Endothelial cell of umbilical vein (primary cell): ENCODE measurements at regions not wholly inside any gene's neighbourhood (a gene's known extent, or its start where the extent isn't known, plus 50 kb on each side); places are given as distances from the start of the nearest gene placed in this dataset.

Experiments used
- BruUV-seq: library from RNA; stranded (reverse); fragments of 400-500 nt; replicated peaks from 2 replicates; lab custom pipeline; 2021; lab: Mats Ljungman, UMichigan
- CTCF ChIA-PET: fragments of 300-600, 350-600 bp; sonication (Branson Sonifier 250); formaldehyde crosslinking; loops from one replicate; lab custom pipeline; 2021; ENCODE audit warnings: antibody characterized with exemption, inconsistent platforms; lab: Charles Lee
- POLR2A ChIA-PET: fragments of 300-600, 350-600 bp; sonication (Branson Sonifier 250); formaldehyde crosslinking; loops from one replicate; lab custom pipeline; 2021; ENCODE audit warnings: antibody characterized with exemption, inconsistent platforms; lab: Charles Lee
- DNase-seq: peaks from one replicate; pipeline ENCODE4 v3.0.0-alpha.2; 2011; ENCODE audit warnings: low read depth, low spot score
- FAIRE-seq: peaks from 2 replicates; lab custom pipeline; 2011; peaks lifted over from hg19 to GRCh38; lab: Jason Lieb, UNC
- H2AFZ ChIP-seq: 2 replicates; pipeline ENCODE4 v1.6.0; 2012; ENCODE audit warnings: low read depth, low read length, control low read depth, inconsistent platforms
- H3K27ac ChIP-seq: 2 replicates; pipeline ENCODE4 v1.5.1; 2011; ENCODE audit warnings: low read depth, mild to moderate bottlenecking, control low read depth, low read length, moderate library complexity; ENCODE audit not compliant: insufficient read depth
- H3K27me3 ChIP-seq, 2 experiments: 2 replicates each; pipeline versions ENCODE4 v1.6.0 to v1.6.1; 2011; ENCODE audit warnings: low read length in 2 of 2, mixed read lengths in 1 of 2; ENCODE audit not compliant: control insufficient read depth in 2 of 2, insufficient read depth in 2 of 2
- H3K36me3 ChIP-seq, 2 experiments: 2 replicates in 1 of 2; 3 replicates in 1 of 2; pipeline ENCODE4 v1.5.1; 2011; ENCODE audit warnings: low read length in 2 of 2, mild to moderate bottlenecking in 1 of 2, moderate library complexity in 1 of 2; ENCODE audit not compliant: control insufficient read depth in 2 of 2, insufficient read depth in 2 of 2; ENCODE audit errors: extremely low read depth in 1 of 2
- H3K4me1 ChIP-seq: 3 replicates; pipeline ENCODE4 v1.5.1; 2011; ENCODE audit warnings: mild to moderate bottlenecking, low read length; ENCODE audit not compliant: control insufficient read depth, insufficient read depth; ENCODE audit errors: extremely low read depth
- H3K4me2 ChIP-seq: 2 replicates; pipeline ENCODE4 v1.6.1; 2011; ENCODE audit warnings: low read length, control low read depth, mixed read lengths; ENCODE audit not compliant: insufficient read depth
- H3K4me3 ChIP-seq, 3 experiments: fragments of 200-600 bp in 1 of 3; sonication (generic), shearing (Covaris generic) in 1 of 3; replicated peaks in 1 of 3; 2 replicates each; pipeline ENCODE4 v1.5.1; 2011 to 2016; ENCODE audit warnings: control low read depth in 3 of 3, low read length in 3 of 3, mild to moderate bottlenecking in 2 of 3, inconsistent platforms in 1 of 3, low read depth in 1 of 3, moderate library complexity in 1 of 3; ENCODE audit not compliant: insufficient read depth in 1 of 3
- H3K79me2 ChIP-seq: 2 replicates; pipeline ENCODE4 v1.6.0; 2012; ENCODE audit warnings: low read length, inconsistent platforms; ENCODE audit not compliant: control insufficient read depth, insufficient read depth
- H3K9ac ChIP-seq: replicated peaks from 2 replicates; pipeline ENCODE3; 2011; ENCODE audit warnings: low read length, control low read depth; ENCODE audit not compliant: insufficient read depth; ENCODE audit errors: extremely low read depth
- H3K9me1 ChIP-seq: replicated peaks from 3 replicates; pipeline ENCODE4 v1.6.0; 2011; ENCODE audit warnings: mild to moderate bottlenecking, low read length; ENCODE audit not compliant: control insufficient read depth, insufficient read depth; ENCODE audit errors: extremely low read depth
- H3K9me3 ChIP-seq: replicated peaks from 2 replicates; pipeline ENCODE4 v1.5.1; 2012; ENCODE audit warnings: low read length, inconsistent platforms; ENCODE audit not compliant: control insufficient read depth, insufficient read depth
- H4K20me1 ChIP-seq: replicated peaks from 2 replicates; pipeline ENCODE3; 2011; ENCODE audit warnings: mild to moderate bottlenecking, low read length; ENCODE audit not compliant: control insufficient read depth, insufficient read depth; ENCODE audit errors: extremely low read depth
- CTCF ChIP-seq, 2 donors: IDR thresholded peaks; 1 replicate in 1 of 2; 2 replicates in 1 of 2; pipeline ENCODE4 v1.5.1; 2011; ENCODE audit warnings: low read length in 2 of 2, mild to moderate bottlenecking in 2 of 2, moderate library complexity in 2 of 2, control low read depth in 1 of 2, inconsistent platforms in 1 of 2, low read depth in 1 of 2; ENCODE audit not compliant: insufficient read depth in 1 of 2; ENCODE audit errors: extremely low read depth in 1 of 2
- EZH2 ChIP-seq: IDR thresholded peaks from 2 replicates; pipeline ENCODE4 v1.6.1; 2012; ENCODE audit warnings: borderline replicate concordance, low read depth, mild to moderate bottlenecking, moderate library complexity, low read length, inconsistent platforms; ENCODE audit not compliant: severe bottlenecking
- FOS ChIP-seq: IDR thresholded peaks from 2 replicates; pipeline ENCODE4 v1.6.1; 2011; ENCODE audit warnings: mild to moderate bottlenecking, low read length, moderate library complexity, borderline replicate concordance; ENCODE audit not compliant: insufficient read depth
- GATA2 ChIP-seq: IDR thresholded peaks from 2 replicates; pipeline ENCODE4 v1.7.0; 2011; ENCODE audit warnings: low read depth, mild to moderate bottlenecking, moderate library complexity, mixed read lengths, low read length; ENCODE audit not compliant: insufficient read length, insufficient read depth
- JUN ChIP-seq: IDR thresholded peaks from 2 replicates; pipeline ENCODE4 v1.6.1; 2011; ENCODE audit warnings: borderline replicate concordance, low read depth; ENCODE audit not compliant: insufficient read length, insufficient read depth
- MAX ChIP-seq: IDR thresholded peaks from 2 replicates; pipeline ENCODE4 v1.6.1; 2011; ENCODE audit not compliant: insufficient read depth, insufficient read length
- MYC ChIP-seq: IDR thresholded peaks from one replicate; pipeline ENCODE4 v1.6.1; 2011; ENCODE audit warnings: mild to moderate bottlenecking, low read depth, low read length
- POLR2A ChIP-seq: IDR thresholded peaks from 2 replicates; pipeline ENCODE4 v1.6.1; 2012; ENCODE audit warnings: low read depth, mild to moderate bottlenecking, control low read depth, low read length
- POLR2AphosphoS5 ChIP-seq: IDR thresholded peaks from 2 replicates; pipeline ENCODE4 v1.6.1; 2012; ENCODE audit warnings: low read depth, mild to moderate bottlenecking, control low read depth, low read length, moderate library complexity; ENCODE audit not compliant: insufficient read depth
- dilution Hi-C: fragments of 300-500 bp; cut with MboI; formaldehyde crosslinking; loops from one replicate; pipeline ENCODE4 v1.15.0; 2019; ENCODE audit warnings: low sequenced_read_pairs; ENCODE audit not compliant: extremely low pct_ligation_motif_present
- intact Hi-C: fragments of 100-400 bp; cut with micrococcal nuclease; formaldehyde crosslinking; loops from one replicate; pipeline ENCODE4 v1.10.0; 2022

GRCh38 chr6:169019727-169020491 lies 233.7 kb downstream of the THBS2 start:
- H3K9ac ChIP-seq = no peak overlapping the region
- no peak for FAIRE-seq
- no peaks in the 10 kb centered on the region for H3K4me1 ChIP-seq
- dilution Hi-C loops = no loop called here
- no peak for DNase-seq
- H2AFZ ChIP-seq = no peak overlapping the region
- H3K36me3 ChIP-seq = no peaks in the 10 kb centered on the region
- H3K4me3 ChIP-seq = no peak overlapping the region
- no peaks in the 10 kb centered on the region for H3K27me3 ChIP-seq
- intact Hi-C loops = no loop called here
- ChIA-PET CTCF (no interaction called here), POLR2A (no interaction called here)
- TF ChIP-seq EZH2 (no peak), FOS (no peak), CTCF (IDR thresholded peaks at IDR 0.05; ENCODE audit: extremely low read depth in 1 of 2, insufficient read depth in 1 of 2, low read depth in 1 of 2, low read length in 2 of 2) (no peak), MAX (no peak), MYC (no peak), POLR2AphosphoS5 (no peak), JUN (no peak), GATA2 (no peak), POLR2A (no peak)
- no peak overlapping the region for H3K4me2 ChIP-seq
- no peaks in the 10 kb centered on the region for H4K20me1 ChIP-seq
- H3K9me1 ChIP-seq = no peaks in the 10 kb centered on the region
- BruUV-seq = no TSS peak
- H3K9me3 ChIP-seq = peaks cover 3% of the 10 kb centered on the region
- H3K79me2 ChIP-seq = no peaks in the 10 kb centered on the region
- no peak overlapping the region for H3K27ac ChIP-seq
